ENCODE measurements at regions not wholly inside any gene's neighbourhood (a gene's known extent, or its start where the extent isn't known, plus 50 kb on each side); places are given as distances from the start of the nearest gene placed in this dataset.
"Not testable (repeated sequence)": the region's sequence is repeated elsewhere in the genome, so short reads cannot be mapped to it uniquely, and the experiment has no call there.

- no peak for DNase-seq
Measured at GRCh38 chr2:47652061-47652690, 81.4 kb upstream of the KCNK12 start.

DNA sequence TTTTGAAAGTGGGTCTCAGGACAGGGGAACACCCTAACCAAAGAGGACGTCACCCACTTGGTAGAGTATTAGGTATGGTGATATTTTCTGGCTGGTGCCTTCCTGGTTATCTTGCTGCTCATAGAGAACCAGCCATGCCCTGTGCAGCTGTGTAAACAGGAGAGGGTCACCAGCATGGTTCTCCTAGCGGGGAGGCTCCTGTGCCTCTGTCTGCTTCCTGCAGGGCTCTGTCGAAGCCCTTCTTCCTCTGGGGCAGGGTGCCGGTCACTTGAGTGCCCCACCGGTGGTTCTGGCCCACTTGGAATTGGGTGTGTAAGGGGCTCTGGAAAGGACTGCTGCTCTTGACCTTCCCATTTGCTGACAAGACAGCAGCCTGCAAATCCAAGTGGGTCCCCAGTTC lies 80.5 kb upstream of the KCNK12 start:
- no peak for DNase-seq

DNA sequence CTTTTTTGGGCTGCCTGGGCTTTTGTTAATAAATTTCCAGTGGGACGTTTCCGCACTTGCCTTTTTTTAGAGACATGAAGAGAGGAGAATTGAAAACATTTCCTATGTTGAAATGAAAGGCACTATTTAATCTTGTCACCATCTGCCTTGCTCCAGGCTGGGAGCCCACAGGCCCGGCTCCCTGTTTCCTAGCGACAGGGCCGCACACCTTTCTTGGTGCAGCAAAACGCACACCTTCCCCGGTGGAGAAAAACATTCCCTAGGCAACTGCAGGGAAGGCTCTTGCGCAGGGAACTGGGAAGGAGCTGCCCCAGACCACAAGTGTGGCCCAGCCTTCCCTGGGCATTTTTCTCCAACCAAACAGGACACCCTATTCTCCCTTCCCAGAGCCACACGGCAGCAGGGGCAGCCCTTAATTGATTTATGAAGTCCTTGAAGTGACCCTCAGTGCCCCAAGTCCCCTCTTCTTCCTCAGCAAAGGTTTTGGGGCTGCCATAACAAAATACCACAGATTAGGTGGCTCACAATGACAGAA lies 79.3 kb upstream of the KCNK12 start:
- DNase-seq: no peak

- DNase-seq: no peak
Measured at GRCh38 chr2:47645246-47645645, 74.5 kb upstream of the KCNK12 start.

DNA sequence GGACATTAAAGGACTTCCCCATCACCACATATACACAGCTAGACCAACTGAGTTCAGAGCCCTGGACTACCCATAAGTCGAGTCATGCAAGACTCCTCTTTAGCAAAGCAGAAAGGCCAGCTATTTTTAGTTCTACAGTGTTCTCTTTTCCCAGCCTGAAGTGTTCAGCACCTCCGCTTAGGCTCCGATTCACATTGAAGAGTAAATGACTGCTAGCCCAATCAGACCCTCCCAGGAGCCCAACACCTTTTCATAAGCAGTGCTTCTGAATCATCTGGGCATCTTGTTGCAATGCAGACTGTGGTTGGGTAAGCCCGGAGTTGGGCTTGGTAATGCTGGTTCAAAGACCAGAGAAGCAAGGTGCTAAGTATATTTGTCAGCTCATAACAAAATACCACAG lies 73.6 kb upstream of the KCNK12 start:
- DNase-seq: no peak

DNA sequence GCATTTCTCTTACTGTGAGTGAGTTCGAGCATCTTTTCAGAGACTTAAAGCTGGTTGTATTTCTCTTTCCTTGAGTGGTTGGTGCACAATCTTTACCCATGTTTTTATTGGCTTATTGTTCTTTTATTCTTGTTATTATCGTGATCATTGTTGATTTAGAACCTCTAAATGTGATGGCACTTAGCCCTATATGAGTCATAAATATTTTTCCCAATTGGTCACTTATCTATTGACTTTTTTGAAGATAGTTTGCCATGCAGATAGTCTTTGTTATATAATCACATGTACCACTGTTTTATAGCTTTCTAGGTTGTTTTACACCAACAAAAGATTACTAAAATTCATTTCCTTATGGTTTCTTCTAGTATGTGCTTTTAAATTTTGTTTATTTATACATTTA lies 70.6 kb upstream of the KCNK12 start:
- DNase-seq: no peak

- no peak for DNase-seq
Measured at GRCh38 chr2:47640356-47640755, 69.6 kb upstream of the KCNK12 start.

GRCh38 chr2:47639467-47639866 lies 68.7 kb upstream of the KCNK12 start:
- DNase-seq: no peak

DNA sequence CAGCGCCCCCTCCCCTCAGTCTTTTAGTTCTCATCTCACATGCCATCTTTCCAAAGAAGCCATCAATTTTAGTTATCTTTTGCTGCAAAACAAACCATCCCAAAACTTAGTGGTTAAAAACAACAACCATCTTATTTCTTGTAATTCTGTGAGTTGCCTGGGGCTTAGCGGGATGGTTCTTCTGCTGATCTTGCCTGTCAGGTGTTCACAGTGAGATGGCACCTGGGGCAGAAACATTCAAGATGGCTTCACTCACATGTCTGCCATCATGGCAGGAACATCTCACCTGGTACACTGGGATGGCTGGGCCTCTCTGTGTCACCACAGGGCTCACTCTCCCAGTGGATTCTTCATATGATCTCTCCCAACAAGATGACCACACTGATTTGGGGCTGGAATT lies 67.6 kb upstream of the KCNK12 start:
- no peak for DNase-seq

GRCh38 chr2:47636596-47637264 lies 65.9 kb upstream of the KCNK12 start:
- no peak for DNase-seq

DNA sequence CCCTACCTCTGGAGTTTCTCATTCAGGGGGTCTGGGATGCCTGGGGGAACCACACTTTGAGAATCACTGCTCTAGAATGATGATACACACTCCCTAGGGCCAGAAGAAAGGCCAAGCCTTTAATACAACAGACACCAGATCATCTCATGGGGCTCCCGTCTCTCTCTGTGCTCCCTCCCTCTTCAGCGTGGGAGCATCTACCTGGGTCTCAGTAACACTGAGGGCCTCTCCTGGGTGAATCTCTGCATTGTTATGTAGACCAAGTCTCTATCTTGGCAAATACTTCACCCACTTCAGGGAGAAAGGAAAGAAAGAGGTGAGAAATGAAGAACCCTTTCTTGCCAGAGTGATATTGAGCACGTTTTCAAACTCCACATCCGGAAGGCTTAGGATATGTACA lies 65.4 kb upstream of the KCNK12 start:
- no peak for DNase-seq

- DNase-seq: no peak
Measured at GRCh38 chr2:47632754-47633153, 62.0 kb upstream of the KCNK12 start.

DNA sequence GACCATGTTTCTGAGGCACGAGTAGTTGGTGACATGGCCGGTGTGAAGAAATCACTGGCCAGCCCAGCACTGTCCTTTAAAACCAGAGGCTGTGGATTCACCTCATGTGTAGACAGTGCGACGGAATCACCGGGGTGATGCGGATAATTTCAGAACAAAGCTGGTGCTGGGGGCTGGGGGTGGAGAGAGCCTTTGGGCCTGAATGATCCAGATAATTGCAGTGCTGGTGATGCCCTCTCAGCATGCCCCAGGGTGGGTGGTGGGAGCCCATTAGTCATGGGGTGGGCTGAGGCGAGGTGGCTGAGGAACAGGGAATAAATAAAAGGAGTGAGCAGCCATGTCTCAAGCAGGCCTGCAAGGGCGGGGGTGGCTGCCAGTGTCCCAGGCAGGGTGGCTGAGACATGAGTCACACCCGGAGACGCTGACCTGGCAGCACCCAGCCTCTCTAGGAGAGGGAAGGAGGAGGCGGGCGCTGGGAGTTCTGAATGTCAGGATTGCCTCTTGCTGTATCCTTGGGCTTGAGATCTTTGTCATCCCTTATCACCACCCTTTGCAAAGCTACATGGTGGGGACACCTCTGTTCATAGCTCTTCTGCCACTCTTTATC lies 61.1 kb upstream of the KCNK12 start:
- no peak for DNase-seq

- no peak for DNase-seq
Measured at GRCh38 chr2:47631306-47631705, 60.5 kb upstream of the KCNK12 start.

- DNase-seq: no peak
Measured at GRCh38 chr2:47629501-47630460, 59.0 kb upstream of the KCNK12 start.

DNA sequence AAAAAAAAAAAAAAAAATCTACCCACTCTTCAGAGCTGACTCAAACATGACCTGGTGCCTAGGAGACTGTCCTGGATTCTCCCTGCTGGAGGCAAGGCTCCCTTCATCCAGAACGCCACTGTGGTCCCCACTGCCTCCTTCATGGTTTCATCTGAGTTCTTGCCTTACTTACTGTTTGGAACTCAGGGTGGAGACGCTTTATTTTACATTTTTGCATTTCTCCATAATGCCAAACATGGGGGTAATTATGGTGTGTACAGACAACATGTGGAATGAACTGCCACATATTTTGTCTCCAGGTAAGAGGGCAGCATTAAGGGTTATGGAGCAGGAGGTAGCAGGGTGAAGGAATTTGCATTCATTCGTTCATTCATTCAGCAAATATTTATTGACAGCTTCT lies 58.1 kb upstream of the KCNK12 start:
- no peak for DNase-seq

DNA sequence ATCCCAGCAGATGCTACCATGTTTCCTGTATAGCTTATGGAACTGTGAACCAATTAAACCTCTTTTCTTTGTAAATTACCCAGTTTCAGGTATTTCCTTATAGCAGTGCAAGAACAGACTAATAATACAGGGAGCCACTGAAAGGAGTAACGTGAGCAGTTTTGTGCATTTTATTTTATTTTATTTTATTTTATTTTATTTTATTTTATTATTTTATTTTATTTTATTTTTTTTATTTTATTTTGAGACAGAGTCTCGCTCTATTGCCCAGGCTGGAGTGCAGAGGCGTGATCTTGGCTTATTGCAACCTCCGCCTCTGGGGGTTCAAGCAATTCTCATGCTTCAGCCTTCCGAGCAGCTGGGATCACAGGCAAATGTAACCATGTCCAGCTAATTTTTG lies 55.9 kb upstream of the KCNK12 start:
- DNase-seq: no peak

DNA sequence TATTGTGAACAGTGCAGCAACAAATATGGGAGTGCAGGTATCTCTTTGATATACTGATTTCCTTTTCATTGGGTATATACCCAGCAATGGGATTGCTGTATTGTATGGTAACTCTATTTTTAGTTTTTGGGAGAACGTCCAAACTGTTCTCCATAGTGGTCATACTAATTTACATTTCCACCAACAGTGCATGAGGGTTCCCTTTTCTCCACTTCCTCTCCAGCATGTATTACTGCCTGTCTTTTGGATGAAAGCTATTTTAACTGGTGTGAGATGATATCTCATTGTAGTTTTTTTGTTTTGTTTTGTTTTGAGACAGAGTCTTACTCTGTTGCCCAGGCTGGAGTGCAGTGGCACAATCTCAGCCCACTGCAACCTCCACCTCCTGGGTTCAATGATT lies 52.4 kb upstream of the KCNK12 start:
- not testable (repeated sequence) for DNase-seq

DNA sequence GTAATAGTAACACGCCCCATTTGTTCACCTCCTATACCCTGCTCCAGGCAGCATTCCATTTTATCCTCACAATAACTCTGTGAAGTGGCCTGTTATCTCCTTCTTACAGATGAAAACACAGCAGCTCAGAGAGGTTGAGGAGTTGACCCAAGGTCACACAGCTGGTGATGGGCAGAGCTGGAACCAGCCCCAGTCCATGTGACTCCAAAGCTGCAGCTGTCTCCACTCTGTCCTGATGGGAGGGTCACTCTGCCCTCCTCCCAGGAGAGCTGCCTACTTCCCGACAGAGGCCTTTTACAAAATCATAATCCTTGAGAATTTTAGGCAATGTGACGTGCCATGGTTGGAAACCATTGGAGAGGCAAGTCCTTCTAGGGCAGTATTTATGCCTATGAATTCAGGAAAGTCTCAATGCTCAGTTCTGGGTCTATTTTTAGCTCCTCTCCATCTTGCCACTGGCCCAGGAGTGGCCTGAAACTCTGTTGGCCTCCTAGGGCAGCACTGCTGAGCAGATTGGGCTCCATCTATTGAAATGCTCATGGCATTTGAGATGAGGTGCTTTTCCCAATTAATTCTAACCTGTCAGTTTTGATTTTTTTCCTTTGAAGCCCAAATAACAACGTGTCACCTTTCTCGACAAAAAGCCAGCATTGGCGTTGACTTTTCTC lies 50.1 kb upstream of the KCNK12 start:
- no peak for DNase-seq

Measured in hindlimb muscle (tissue), 1 donor.